ENCODE measurements at regions not wholly inside any gene's neighbourhood (a gene's known extent, or its start where the extent isn't known, plus 50 kb on each side); places are given as distances from the start of the nearest gene placed in this dataset.

- Histone ChIP-seq H3K4me3 (ENCODE audit: low read depth, low read length) (no peak overlapping the region), H2BK120ac (ENCODE audit: insufficient read depth, low read length, poor library complexity) (no peak overlapping the region), H3K79me2 (ENCODE audit: control insufficient read depth, insufficient read depth, low read length, poor library complexity) (no peaks in the 10 kb centered on the region), H2BK12ac (ENCODE audit: low read length) (no peak overlapping the region), H2AFZ (ENCODE audit: insufficient read depth, low read length, poor library complexity) (no peak overlapping the region), H4K91ac (ENCODE audit: low read depth, low read length) (no peak overlapping the region), H3K4me1 (ENCODE audit: control insufficient read depth in 1 of 2, insufficient read depth in 2 of 2, low read length in 2 of 2) (no peaks in the 10 kb centered on the region), H4K8ac (ENCODE audit: low read depth, low read length) (no peak overlapping the region), H3K27ac (ENCODE audit: low read depth, low read length) (no peak overlapping the region), H3K9ac (ENCODE audit: low read length) (no peak overlapping the region), H3K36me3 (ENCODE audit: control insufficient read depth in 1 of 2, insufficient read depth in 2 of 2, low read length in 2 of 2) (no peaks in the 10 kb centered on the region), H3K4me2 (ENCODE audit: low read length) (no peak overlapping the region), H2AK5ac (ENCODE audit: low read length) (no peak overlapping the region), H3K14ac (ENCODE audit: low read length) (no peak overlapping the region), H3K23ac (ENCODE audit: low read length) (no peak overlapping the region), H3K4ac (ENCODE audit: low read depth, low read length) (no peak overlapping the region), H3K9me3 (ENCODE audit: insufficient read depth, low read depth, low read length) (no peaks in the 10 kb centered on the region), H3K79me1 (ENCODE audit: low read length) (no peaks in the 10 kb centered on the region), H3K27me3 (ENCODE audit: insufficient read depth, low read length) (no peaks in the 10 kb centered on the region), H4K12ac (ENCODE audit: low read depth, low read length) (no peak overlapping the region), H3K18ac (ENCODE audit: low read length) (no peak overlapping the region), H2BK5ac (ENCODE audit: low read depth, low read length, poor library complexity) (no peak overlapping the region)
- no peak for DNase-seq
- no CpG with 5 or more reads among the region's 4 CpGs for WGBS (ENCODE audit: extremely low coverage, insufficient coverage, insufficient read length)
Measured at GRCh38 chr17:71189493-71189831, 931.4 kb upstream of the SOX9 start.

GRCh38 chr17:71192039-71192555 lies 928.7 kb upstream of the SOX9 start:
- H3K18ac ChIP-seq (ENCODE audit: low read length) = no peak overlapping the region
- H3K14ac ChIP-seq (ENCODE audit: low read length) = no peak overlapping the region
- H2AFZ ChIP-seq (ENCODE audit: insufficient read depth, low read length, poor library complexity) = no peak overlapping the region
- no CpG with 5 or more reads among the region's 2 CpGs for WGBS (ENCODE audit: extremely low coverage, insufficient coverage, insufficient read length)
- no peaks in the 10 kb centered on the region for H3K9me3 ChIP-seq (ENCODE audit: insufficient read depth, low read depth, low read length)
- no peak overlapping the region for H3K23ac ChIP-seq (ENCODE audit: low read length)
- no peak overlapping the region for H2BK5ac ChIP-seq (ENCODE audit: low read depth, low read length, poor library complexity)
- no peak overlapping the region for H3K4me2 ChIP-seq (ENCODE audit: low read length)
- H3K36me3 ChIP-seq (ENCODE audit: control insufficient read depth in 1 of 2, insufficient read depth in 2 of 2, low read length in 2 of 2) = no peaks in the 10 kb centered on the region
- H3K4ac ChIP-seq (ENCODE audit: low read depth, low read length) = no peak overlapping the region
- H2BK120ac ChIP-seq (ENCODE audit: insufficient read depth, low read length, poor library complexity) = no peak overlapping the region
- no peak overlapping the region for H3K4me3 ChIP-seq (ENCODE audit: low read depth, low read length)
- no peak overlapping the region for H4K12ac ChIP-seq (ENCODE audit: low read depth, low read length)
- H3K9ac ChIP-seq (ENCODE audit: low read length) = no peak overlapping the region
- no peak overlapping the region for H2AK5ac ChIP-seq (ENCODE audit: low read length)
- H3K79me2 ChIP-seq (ENCODE audit: control insufficient read depth, insufficient read depth, low read length, poor library complexity) = no peaks in the 10 kb centered on the region
- no peak overlapping the region for H2BK12ac ChIP-seq (ENCODE audit: low read length)
- no peak overlapping the region for H3K27ac ChIP-seq (ENCODE audit: low read depth, low read length)
- no peak overlapping the region for H4K91ac ChIP-seq (ENCODE audit: low read depth, low read length)
- no peak for DNase-seq
- no peaks in the 10 kb centered on the region for H3K27me3 ChIP-seq (ENCODE audit: insufficient read depth, low read length)
- H4K8ac ChIP-seq (ENCODE audit: low read depth, low read length) = no peak overlapping the region
- no peaks in the 10 kb centered on the region for H3K4me1 ChIP-seq (ENCODE audit: control insufficient read depth in 1 of 2, insufficient read depth in 2 of 2, low read length in 2 of 2)
- no peaks in the 10 kb centered on the region for H3K79me1 ChIP-seq (ENCODE audit: low read length)

GRCh38 chr17:71192848-71193247 lies 928.0 kb upstream of the SOX9 start:
- no peaks in the 10 kb centered on the region for H3K4me1 ChIP-seq (ENCODE audit: control insufficient read depth in 1 of 2, insufficient read depth in 2 of 2, low read length in 2 of 2)
- H2BK5ac ChIP-seq (ENCODE audit: low read depth, low read length, poor library complexity) = no peak overlapping the region
- H3K14ac ChIP-seq (ENCODE audit: low read length) = no peak overlapping the region
- no peak overlapping the region for H2BK120ac ChIP-seq (ENCODE audit: insufficient read depth, low read length, poor library complexity)
- no peaks in the 10 kb centered on the region for H3K9me3 ChIP-seq (ENCODE audit: insufficient read depth, low read depth, low read length)
- no peak overlapping the region for H4K12ac ChIP-seq (ENCODE audit: low read depth, low read length)
- H2AK5ac ChIP-seq (ENCODE audit: low read length) = no peak overlapping the region
- no peaks in the 10 kb centered on the region for H3K79me1 ChIP-seq (ENCODE audit: low read length)
- H4K91ac ChIP-seq (ENCODE audit: low read depth, low read length) = no peak overlapping the region
- H2AFZ ChIP-seq (ENCODE audit: insufficient read depth, low read length, poor library complexity) = no peak overlapping the region
- no peak overlapping the region for H3K23ac ChIP-seq (ENCODE audit: low read length)
- WGBS (ENCODE audit: extremely low coverage, insufficient coverage, insufficient read length) = no CpG with 5 or more reads among the region's 2 CpGs
- H3K4ac ChIP-seq (ENCODE audit: low read depth, low read length) = no peak overlapping the region
- no peak overlapping the region for H3K27ac ChIP-seq (ENCODE audit: low read depth, low read length)
- H3K4me2 ChIP-seq (ENCODE audit: low read length) = no peak overlapping the region
- no peak overlapping the region for H4K8ac ChIP-seq (ENCODE audit: low read depth, low read length)
- no peaks in the 10 kb centered on the region for H3K27me3 ChIP-seq (ENCODE audit: insufficient read depth, low read length)
- H3K36me3 ChIP-seq (ENCODE audit: control insufficient read depth in 1 of 2, insufficient read depth in 2 of 2, low read length in 2 of 2) = no peaks in the 10 kb centered on the region
- no peaks in the 10 kb centered on the region for H3K79me2 ChIP-seq (ENCODE audit: control insufficient read depth, insufficient read depth, low read length, poor library complexity)
- no peak overlapping the region for H3K18ac ChIP-seq (ENCODE audit: low read length)
- no peak overlapping the region for H2BK12ac ChIP-seq (ENCODE audit: low read length)
- no peak for DNase-seq
- no peak overlapping the region for H3K9ac ChIP-seq (ENCODE audit: low read length)
- no peak overlapping the region for H3K4me3 ChIP-seq (ENCODE audit: low read depth, low read length)

GRCh38 chr17:71200597-71200996 lies 920.2 kb upstream of the SOX9 start:
- H3K27me3 ChIP-seq (ENCODE audit: insufficient read depth, low read length) = no peaks in the 10 kb centered on the region
- no peak for DNase-seq
- no peak overlapping the region for H4K8ac ChIP-seq (ENCODE audit: low read depth, low read length)

More at GRCh38 chr17:71200597-71200996, 920.2 kb upstream of the SOX9 start:
- Histone ChIP-seq H2AFZ (ENCODE audit: insufficient read depth, low read length, poor library complexity) (no peak overlapping the region), H3K18ac (ENCODE audit: low read length) (no peak overlapping the region), H3K27ac (ENCODE audit: low read depth, low read length) (no peak overlapping the region), H3K9me3 (ENCODE audit: insufficient read depth, low read depth, low read length) (no peaks in the 10 kb centered on the region), H3K23ac (ENCODE audit: low read length) (no peak overlapping the region), H3K14ac (ENCODE audit: low read length) (no peak overlapping the region), H2BK5ac (ENCODE audit: low read depth, low read length, poor library complexity) (no peak overlapping the region), H3K4me2 (ENCODE audit: low read length) (no peak overlapping the region), H3K4me3 (ENCODE audit: low read depth, low read length) (no peak overlapping the region), H3K36me3 (ENCODE audit: control insufficient read depth in 1 of 2, insufficient read depth in 2 of 2, low read length in 2 of 2) (no peaks in the 10 kb centered on the region), H3K4ac (ENCODE audit: low read depth, low read length) (no peak overlapping the region), H3K79me1 (ENCODE audit: low read length) (no peaks in the 10 kb centered on the region), H3K9ac (ENCODE audit: low read length) (no peak overlapping the region), H2BK12ac (ENCODE audit: low read length) (no peak overlapping the region), H4K91ac (ENCODE audit: low read depth, low read length) (no peak overlapping the region), H2BK120ac (ENCODE audit: insufficient read depth, low read length, poor library complexity) (no peak overlapping the region), H3K79me2 (ENCODE audit: control insufficient read depth, insufficient read depth, low read length, poor library complexity) (no peaks in the 10 kb centered on the region), H2AK5ac (ENCODE audit: low read length) (no peak overlapping the region), H4K12ac (ENCODE audit: low read depth, low read length) (no peak overlapping the region), H3K4me1 (ENCODE audit: control insufficient read depth in 1 of 2, insufficient read depth in 2 of 2, low read length in 2 of 2) (no peaks in the 10 kb centered on the region)
- no CpG with 5 or more reads among the region's 1 CpG for WGBS (ENCODE audit: extremely low coverage, insufficient coverage, insufficient read length)
